SH-SY5Y (cell line): ENCODE measurements at regions not wholly inside any gene's neighbourhood (a gene's known extent, or its start where the extent isn't known, plus 50 kb on each side); places are given as distances from the start of the nearest gene placed in this dataset.
A peak's percentile ranks its signal among the peaks of the same experiment; 100 is the strongest.

ENCODE experiments used
- GATA2 ChIP-seq: IDR thresholded peaks from 2 replicates; pipeline ENCODE4 v1.6.1; 2011; ENCODE audit warnings: mild to moderate bottlenecking, low read depth, low read length
- GATA3 ChIP-seq: IDR thresholded peaks from 2 replicates; pipeline ENCODE4 v1.6.1; 2011; ENCODE audit warnings: low read depth, mild to moderate bottlenecking, low read length, moderate library complexity

DNA sequence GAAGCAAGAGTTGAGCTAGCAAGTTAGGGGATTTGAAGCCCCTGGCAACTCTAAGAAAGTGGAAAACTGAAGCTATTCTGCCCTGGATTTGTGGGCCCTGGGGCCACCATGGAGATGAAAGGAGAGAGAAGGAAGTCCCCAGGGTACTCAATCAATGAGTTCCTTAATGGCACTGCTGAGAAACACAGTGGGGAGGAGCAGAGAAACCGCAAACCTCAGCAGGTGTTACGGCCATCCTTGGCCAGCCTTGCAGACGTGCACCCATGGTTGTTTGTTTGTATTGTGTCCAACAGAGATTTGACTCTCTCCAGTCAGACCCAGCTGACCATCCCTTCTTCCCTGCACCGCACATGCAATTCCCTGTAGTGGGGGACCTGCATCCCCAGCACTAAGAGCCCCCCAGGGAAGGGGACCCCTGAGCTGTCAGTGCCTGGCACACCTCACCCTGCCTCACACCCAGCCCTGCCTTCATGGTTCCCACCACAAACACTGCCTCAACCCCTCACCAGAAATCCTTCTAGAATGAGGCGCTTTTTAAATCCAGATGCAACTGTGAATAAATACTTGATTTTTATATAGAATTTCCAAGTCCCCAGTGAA lies 255.3 kb downstream of the SH3BP4 start:
- TF ChIP-seq GATA3 (no peak), GATA2 (no peak)

- TF ChIP-seq GATA3, result no peak
- TF ChIP-seq GATA2, result no peak
Measured at GRCh38 chr2:235211056-235211455, 259.2 kb downstream of the SH3BP4 start.

GRCh38 chr2:235212501-235213158 lies 260.8 kb downstream of the SH3BP4 start:
- TF ChIP-seq GATA2 (peak; percentile 51; the same call in 1 of the 2 replicates), GATA3 (0 out of 2 replicates have a peak, but pooled peaks have one; percentile 23)

- TF ChIP-seq GATA2, result no peak
- TF ChIP-seq GATA3, result no peak
Measured at GRCh38 chr2:235215248-235215647, 263.4 kb downstream of the SH3BP4 start.

DNA sequence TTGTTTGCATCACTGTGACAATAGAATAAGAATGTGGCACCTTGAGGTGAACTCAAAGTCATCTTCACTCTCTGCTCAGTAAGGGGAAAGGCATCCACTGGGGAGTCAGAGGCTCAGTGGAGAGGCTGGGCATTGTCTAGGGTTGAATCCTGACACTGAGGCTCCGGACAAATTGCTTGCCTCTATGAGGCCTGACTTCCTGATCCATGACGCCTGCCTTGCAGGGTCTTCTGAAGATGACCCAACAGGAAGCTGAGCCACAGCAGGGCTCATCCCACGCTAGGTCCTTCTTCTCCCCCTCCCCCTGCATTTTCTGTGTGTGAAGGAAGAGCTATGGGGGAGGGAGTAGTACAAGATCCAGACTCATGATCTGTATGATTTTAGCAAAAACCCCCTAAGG lies 265.1 kb downstream of the SH3BP4 start:
- TF ChIP-seq GATA3, result no peak
- no peak for TF ChIP-seq GATA2

DNA sequence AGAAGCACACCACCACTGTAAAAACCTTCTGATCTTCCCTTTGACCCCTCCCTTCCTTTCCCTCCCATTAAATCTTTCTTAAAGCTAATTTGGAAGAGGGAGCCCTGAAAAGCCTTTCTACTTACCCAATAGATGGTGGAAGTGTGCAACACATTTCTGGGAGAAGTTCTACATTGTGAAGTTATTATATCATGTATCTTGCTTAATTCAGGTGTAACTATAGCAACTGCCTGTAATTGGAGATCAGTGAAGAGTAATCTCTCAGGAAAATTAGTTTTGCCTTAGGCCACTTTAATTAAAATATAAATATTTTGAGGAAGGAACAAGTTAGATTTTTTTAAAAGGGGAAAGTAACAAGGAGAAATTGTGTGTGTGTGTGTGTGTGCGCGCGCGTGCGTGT lies 266.0 kb downstream of the SH3BP4 start:
- no peak for TF ChIP-seq GATA3
- no peak for TF ChIP-seq GATA2

DNA sequence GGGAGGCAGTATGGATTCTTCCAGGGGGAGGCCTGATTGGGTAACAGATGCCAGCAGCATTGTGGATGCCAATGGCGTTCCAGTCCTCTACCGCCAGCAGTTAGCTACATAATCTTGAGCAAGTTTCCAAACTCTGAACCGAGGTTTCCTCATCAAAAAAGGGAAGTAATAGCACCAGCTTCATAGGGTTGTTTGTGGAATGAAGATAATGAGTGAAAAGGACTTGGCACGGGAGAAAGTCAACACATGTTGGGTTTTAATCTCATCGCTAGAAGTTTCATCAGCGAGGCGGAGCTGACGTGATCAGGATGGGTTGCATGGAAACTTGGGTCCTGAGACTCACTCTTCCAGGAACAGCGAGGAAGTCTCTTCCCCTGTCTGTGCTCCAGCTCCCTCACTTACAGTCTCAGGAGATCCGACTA lies 266.7 kb downstream of the SH3BP4 start:
- no peak for TF ChIP-seq GATA2
- TF ChIP-seq GATA3, result no peak

DNA sequence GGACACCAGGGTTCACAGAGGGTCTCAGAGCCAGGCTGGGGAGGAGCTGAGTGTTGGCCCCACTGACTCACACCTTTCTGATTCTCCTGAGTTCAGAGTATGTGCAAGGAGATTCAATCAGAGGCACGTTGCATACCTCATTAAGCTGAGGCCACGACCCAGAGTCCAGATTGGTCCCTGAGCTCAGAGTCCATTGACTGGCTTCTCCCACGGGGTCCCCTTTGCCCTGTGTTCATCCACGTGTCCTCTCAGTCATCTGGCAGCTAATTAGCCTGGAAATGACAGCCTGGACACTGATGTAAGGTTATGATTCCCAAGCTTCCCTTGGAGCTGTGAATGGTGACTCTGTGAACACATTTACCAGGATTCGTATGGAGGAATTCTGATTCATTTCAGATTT lies 267.2 kb downstream of the SH3BP4 start:
- no peak for TF ChIP-seq GATA3
- no peak for TF ChIP-seq GATA2

DNA sequence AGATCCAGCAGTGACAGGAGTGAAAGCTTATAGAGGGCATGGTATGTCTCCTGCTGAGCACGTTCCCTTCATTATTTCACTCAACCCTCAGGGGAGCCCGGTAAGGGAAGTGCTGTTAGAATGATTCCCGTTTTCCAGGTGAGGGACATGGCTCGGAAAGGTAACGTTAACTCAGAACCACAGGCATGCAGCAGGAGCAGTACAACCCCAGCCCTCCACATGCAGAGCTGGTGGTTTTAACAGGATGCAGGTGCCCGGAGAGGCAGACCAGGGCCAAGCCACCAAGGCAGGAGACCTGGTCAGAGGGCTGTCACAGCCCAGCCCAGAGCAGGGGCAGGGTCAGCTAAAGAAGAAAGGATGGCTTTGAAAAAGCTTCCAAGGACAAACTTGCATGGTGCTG lies 268.5 kb downstream of the SH3BP4 start:
- TF ChIP-seq GATA2 (no peak), GATA3 (no peak)

GRCh38 chr2:235223011-235223410 lies 270.8 kb upstream of the AGAP1 start:
- TF ChIP-seq GATA3, result peak; percentile 79
- TF ChIP-seq GATA2, result peak; percentile 72; the same call in 1 of the 2 replicates

GRCh38 chr2:235224410-235224809 lies 269.4 kb upstream of the AGAP1 start:
- TF ChIP-seq GATA2 (peak; percentile 83), GATA3 (peak; percentile 56)

- TF ChIP-seq GATA2, result peak; percentile 50
- no peak for TF ChIP-seq GATA3
Measured at GRCh38 chr2:235225261-235225660, 268.6 kb upstream of the AGAP1 start.

DNA sequence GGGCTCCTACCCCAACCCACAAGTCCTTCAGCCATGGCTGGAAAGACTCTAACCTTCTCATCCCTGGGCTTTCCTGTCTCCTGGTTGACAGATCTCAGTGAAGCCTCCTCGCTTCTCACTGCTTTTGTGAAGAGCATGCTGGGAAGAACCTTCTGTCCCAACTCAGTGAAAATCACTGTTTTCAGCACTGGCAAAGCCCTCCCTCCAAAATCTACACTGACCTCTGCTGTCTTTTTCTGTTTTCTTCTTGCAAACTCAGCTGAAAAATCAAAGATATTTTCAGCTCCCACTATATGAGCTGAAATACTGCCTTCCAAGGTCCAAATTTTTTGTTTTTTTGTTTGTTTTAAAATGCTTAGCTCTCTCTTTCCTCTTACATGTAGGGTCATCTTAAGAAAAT lies 266.3 kb upstream of the AGAP1 start:
- TF ChIP-seq GATA3 (no peak), GATA2 (no peak)

DNA sequence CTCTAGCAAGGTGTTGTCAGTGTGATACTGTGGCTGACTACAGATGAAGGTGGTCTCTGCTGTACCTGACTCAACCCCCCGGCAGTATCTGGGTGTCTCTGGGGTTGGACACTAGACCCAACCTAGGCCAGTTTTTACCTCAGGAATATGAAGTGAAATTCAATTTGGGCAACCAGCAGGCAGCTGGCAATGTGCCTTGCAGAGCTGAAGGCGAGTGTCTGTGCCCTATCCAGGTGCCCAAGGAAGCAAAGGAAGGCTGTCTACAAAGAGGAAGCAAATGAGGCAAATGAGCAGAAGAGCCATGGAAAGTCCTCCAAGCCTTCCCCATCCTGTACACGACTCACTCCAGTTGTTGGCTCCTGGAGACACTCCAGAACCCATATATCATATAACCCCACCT lies 264.6 kb upstream of the AGAP1 start:
- TF ChIP-seq GATA2 (no peak), GATA3 (no peak)
